Peyer's patch (tissue), 4 donors: ENCODE measurements at regions not wholly inside any gene's neighbourhood (a gene's known extent, or its start where the extent isn't known, plus 50 kb on each side); places are given as distances from the start of the nearest gene placed in this dataset.

Experiments used
- POLR2A ChIP-seq, 2 donors: fragments of 450-650 bp; IDR thresholded peaks; one replicate each; pipeline ENCODE4 v1.5.1; 2017; ENCODE audit warnings: antibody characterized with exemption in 2 of 2, mild to moderate bottlenecking in 2 of 2, moderate library complexity in 2 of 2
- TF ChIP-seq, protein P1 (sequence below), 6 experiments: fragments of 450-650 bp in 4 of 6; fragments of 200-600 bp in 2 of 6; sonication (generic) in 1 of 6; IDR thresholded peaks; one replicate each; pipeline ENCODE4 v1.5.1; 2017 to 2019; ENCODE audit warnings: antibody characterized with exemption in 6 of 6, mild to moderate bottlenecking in 3 of 6, moderate library complexity in 1 of 6

DNA sequence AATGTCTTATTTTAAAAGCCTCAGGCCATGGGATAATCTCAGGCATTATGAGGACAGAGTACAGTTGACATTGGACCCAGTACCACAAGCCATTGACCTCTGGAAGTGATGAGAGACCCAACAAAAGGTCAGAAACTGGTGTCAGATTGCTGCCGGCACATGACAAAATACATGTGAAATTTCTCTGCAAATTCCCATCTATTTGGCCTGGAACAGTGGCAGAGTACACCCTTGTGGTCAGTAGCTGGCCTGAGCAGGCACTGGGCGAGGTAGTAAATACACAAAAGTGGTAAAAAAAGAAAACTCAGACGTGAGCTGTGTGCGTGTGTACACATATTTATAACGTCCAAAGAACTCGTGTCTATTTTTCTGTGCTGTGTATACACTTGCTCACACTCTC is 155.5 kb downstream of the DHX15 start:
- TF ChIP-seq, protein P1, sequence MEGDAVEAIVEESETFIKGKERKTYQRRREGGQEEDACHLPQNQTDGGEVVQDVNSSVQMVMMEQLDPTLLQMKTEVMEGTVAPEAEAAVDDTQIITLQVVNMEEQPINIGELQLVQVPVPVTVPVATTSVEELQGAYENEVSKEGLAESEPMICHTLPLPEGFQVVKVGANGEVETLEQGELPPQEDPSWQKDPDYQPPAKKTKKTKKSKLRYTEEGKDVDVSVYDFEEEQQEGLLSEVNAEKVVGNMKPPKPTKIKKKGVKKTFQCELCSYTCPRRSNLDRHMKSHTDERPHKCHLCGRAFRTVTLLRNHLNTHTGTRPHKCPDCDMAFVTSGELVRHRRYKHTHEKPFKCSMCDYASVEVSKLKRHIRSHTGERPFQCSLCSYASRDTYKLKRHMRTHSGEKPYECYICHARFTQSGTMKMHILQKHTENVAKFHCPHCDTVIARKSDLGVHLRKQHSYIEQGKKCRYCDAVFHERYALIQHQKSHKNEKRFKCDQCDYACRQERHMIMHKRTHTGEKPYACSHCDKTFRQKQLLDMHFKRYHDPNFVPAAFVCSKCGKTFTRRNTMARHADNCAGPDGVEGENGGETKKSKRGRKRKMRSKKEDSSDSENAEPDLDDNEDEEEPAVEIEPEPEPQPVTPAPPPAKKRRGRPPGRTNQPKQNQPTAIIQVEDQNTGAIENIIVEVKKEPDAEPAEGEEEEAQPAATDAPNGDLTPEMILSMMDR (IDR thresholded peaks at IDR 0.05) = no peak
- TF ChIP-seq POLR2A (IDR thresholded peaks at IDR 0.05) = no peak
